DMS153 (cell line): ENCODE measurements at regions not wholly inside any gene's neighbourhood (a gene's known extent, or its start where the extent isn't known, plus 50 kb on each side); places are given as distances from the start of the nearest gene placed in this dataset.
"Not testable (repeated sequence)": the region's sequence is repeated elsewhere in the genome, so short reads cannot be mapped to it uniquely, and the experiment has no call there.

Experiments used
- DNase-seq: peaks from one replicate; lab custom pipeline; 2025; lab: John Stamatoyannopoulos, UW

GRCh38 chr10:21292763-21293517 lies 232.5 kb downstream of the SKIDA1 start:
- DNase-seq = no peak

- no peak for DNase-seq
These were observed 234.9 kb downstream of the SKIDA1 start for GRCh38 chr10:21290499-21291160.

DNA sequence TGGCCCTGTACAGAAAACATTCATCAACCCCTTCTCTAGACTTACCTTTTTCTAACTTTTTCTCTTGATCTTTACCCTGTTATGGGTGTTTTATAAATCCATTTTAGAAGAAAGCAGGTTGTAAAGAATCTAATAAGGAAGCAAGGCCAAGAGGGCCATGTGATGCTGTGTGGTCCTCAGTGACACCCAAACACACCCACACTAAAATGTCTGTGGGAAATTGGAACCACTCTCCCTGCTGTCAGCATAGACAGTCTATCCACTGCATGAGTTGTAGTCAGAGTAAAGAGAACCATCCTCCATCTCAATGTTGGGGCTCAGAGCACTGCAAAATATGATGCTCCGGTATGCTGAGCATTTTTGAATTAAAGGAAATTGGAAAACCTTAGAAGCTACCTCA lies 235.5 kb downstream of the SKIDA1 start:
- no peak for DNase-seq

DNA sequence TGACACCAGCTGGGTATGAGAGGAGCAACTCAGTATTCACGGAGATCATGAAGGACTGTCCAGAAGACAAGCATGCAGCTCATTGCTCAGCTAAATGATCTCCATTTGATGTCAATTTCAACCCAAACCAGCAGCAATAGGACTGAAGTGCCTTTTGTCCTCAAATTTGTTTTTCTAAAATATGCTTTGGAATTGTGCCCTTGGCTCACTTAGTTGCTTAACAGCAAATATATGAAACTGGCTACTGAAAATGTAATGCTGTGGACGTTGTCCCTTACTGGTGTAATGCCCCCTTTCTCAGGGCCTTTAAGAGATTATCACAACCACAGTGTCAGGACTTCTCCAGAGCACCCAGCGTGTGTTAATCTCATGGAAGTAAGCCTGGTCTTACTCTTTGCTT lies 236.2 kb downstream of the SKIDA1 start:
- DNase-seq = no peak

DNA sequence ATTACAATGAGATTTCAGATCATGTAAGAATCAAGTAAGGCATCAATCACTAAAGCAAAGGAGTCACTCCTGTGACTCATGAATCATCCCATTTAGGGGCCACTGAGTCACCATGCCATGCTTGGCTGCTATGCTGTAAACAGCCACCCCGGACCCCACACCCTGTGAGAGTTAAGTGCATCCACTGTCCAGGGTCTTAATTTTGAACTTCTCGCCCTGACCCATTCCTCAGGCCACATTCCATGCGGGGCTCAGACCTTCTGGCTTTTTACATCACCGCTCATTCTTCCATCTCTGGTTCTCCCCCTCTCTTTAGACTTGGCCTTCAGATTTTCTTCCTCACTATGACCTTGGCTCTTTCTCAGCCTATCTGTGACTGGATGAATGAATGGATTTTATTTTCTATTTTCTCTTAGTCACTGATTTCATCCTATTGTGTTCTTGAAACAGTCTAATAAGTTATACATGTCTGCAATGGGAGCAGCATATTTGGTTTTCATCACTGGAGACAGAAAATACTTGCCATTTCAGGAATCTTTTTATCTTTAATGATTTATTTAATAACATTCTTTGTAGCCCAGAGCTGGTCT lies 239.6 kb downstream of the SKIDA1 start:
- DNase-seq = no peak

DNA sequence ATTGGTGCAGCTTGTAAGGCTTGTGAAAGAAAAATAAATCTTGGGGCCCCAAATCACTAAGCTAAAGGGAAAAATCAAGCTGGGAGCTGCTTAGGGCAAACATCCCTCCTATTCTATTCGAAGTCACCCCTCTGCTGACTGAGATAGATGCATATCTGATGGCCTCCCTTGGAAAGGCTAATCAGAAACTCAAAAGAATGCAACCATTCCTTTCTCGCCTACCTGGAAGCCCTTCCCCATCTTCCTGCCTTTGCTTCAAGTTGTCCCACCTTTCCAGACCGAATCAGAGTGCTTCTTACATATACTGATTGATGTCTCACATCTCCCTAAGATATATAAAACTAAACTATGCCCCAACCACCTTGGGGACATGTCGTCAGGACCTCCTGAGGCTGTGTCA lies 240.3 kb downstream of the SKIDA1 start:
- no peak for DNase-seq

DNA sequence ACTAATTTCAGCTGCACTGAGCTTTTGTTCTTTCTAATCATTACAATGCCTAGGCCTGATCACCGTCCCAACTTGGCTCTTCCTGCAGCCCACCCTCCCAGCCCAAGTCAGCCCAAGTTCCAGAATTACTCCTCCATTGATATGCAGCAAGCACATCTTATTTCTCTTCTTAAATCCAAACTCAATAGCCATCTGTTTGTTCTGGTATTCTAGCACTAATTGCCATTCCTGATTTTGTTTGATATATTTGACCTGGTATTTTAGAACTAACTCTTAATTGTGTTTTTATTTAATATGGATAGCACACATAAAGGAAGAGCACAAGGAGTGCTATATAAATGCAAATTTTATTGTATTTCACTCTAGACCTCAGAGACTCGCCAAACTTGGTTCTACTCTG lies 241.2 kb downstream of the SKIDA1 start:
- DNase-seq = no peak

DNA sequence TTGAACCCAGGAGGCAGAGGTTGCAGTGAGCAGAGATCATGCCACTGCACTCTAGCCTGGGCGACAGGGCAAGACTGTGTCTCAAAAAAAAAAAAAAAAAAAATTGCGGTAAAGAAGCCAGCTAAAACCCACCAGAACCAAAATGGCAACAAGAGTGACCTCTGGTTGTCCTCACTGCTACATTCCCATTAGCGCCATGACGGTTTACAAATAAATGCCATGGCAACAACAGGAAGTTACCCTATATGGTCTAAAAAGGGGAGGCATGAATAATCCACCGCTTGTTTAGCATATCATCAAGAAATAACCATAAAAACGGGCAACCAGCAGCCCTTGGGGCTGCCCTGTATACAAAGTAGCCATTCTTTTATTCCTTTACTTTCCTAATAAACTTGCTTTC lies 242.4 kb downstream of the SKIDA1 start:
- DNase-seq = not testable (repeated sequence)

DNA sequence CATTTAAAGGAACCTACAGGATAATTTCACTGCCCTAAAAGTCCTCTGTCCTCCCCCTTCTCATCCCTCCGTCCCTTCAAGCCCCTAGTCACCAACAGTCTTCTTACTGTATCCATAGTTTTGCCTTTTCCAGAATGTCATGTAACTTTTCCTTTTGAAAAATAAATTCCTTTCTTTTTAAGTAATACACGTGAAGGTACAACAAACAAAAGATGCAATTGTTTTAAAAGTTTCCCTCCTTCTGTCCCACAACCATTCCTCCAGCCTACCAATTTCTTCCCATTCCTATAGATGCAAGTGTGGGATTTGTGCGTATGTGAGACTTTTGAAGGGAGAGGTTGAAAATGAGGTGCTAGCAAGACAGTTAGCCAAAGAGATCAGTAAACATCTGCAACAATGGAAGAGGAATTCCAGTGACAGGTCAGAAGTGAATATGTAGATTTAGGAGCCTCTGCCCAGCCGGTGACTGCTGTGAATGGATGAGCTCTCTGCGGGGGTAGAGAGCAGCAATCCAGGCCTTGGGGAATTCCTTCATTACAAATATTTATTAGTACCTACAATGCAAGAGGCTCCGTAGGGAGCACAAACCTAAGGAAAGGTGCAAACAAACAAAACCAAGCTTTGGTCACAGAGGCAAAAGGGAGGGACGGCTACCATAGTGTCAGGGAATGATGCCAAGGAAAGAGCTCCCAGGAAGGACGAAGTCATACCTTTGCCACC lies 243.6 kb downstream of the SKIDA1 start:
- no peak for DNase-seq

DNA sequence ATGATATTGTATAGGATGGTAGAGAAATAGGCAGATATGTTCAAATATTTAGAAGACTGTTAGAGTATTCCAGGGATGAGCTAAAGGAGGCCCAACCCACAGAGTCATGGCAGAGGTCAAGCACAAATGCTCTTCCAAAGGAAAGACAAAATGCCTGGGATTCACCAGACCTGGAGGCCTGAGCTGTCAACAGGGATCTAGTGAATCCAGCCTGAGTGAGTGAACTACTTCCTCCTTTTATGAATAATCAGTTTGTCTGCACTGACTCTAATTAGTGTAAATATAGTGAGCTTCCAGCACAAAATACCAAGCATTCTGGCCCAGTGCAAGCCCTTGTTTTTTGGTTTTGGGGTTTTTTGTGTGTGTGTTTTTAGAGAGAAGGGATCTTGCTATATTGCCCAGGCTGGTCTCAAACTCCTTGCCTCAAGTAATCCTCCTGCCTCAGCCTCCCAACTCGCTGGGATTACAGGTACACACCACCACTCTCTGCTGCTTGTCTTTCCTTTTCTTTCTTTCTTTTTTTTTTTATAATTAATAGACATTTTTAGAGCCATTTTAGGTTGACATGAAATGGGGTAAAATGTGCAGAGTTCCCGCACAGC lies 244.4 kb downstream of the SKIDA1 start:
- no peak for DNase-seq

GRCh38 chr10:21280037-21280436 lies 245.4 kb downstream of the SKIDA1 start:
- no peak for DNase-seq

- DNase-seq = no peak
These were observed 246.3 kb downstream of the SKIDA1 start for GRCh38 chr10:21279217-21279575.

DNA sequence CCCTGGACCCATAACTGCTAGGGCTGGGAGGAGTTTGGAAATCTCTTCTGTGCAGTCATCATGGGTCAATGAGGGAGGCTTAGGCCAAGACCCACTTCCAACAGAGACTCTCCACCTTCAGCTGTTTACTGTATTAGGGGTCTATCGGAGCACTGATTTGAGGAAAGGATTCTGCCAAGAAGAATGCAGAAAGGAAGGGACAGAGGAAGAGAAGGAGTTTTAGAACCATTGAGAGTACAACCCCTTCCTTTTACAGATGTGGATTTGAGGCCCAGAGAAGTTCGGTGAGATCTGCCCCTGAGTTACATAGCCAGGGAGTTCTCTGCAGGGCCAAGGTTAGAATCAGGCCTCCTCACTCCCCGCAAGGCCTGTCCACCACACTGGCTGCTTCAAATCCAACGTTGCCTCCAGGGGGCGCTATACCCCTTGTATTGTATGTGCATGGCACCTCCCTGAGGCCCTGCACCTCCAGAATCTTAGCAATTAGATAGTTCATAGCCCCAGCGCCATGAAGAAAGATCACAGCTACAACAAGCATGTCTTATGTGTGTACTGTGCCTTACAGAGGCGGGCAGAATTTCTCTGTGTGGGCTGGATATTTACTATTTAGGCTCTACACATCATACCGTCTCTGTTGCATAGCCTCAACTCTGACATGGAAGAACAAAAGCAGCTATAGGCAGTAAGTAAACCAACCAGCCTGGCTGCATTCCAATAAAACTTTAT lies 246.8 kb downstream of the SKIDA1 start:
- DNase-seq = no peak

DNA sequence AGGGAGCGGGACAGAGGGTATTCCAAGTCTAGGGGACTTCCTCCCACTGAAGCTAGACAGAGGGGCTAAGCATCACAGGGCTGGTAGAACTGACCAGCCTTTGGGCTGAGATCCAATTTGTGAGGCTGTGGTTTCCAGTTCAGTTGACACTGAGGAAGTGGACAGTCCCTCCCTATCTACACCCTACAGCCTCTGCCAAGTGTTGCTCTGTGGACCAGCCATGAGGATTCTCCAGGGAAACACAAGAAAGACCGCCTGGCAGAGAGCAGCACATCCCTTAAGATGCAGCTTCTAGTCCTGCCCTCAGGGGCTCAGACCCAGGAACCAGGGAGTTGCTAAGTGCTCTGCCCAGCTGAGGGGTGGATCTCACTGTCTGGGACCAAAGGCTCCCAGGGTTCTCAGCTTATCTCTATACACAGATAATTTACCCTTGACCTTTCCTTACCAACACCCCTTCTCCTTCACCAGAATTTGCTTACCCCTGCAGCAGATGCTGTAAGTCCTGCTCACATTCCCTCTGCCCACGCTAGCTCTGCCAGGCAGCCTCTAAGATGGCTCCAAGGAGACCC lies 252.0 kb downstream of the SKIDA1 start:
- DNase-seq = no peak

DNA sequence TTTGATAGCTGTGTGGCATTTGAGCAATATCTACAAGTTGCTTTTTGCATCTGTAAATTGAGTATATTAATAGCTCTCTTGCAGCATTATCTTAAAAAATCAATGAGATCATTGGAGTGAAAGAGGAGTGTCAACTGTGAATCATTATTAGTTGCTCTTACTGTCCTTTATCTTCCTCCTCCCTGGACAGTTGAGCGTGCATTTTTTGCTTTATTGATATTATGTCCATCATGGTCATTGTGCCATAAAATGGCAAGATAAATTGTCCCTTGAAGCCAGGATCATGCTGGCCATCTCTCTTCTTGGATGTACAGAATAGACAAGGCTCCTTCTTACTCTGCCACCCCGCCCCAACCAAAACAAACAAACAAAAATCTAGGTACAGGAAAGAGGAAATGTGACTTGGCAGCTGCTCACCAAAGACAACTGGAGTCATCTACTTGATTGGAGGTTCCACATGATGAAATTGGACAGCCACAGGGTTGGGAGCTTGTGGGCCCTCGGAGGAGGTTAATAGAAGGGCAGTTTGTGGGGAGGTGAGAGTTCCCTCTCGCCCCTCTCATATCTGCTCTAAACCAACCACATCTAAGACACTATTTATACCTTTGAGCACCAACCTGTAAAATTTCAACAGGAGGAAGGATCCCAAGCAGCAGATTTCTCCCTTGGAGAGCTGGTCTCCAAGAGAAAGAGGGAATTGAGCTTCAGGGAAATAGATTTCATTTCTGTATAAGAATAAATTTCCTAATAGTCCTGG lies 252.7 kb downstream of the SKIDA1 start:
- DNase-seq = no peak

DNA sequence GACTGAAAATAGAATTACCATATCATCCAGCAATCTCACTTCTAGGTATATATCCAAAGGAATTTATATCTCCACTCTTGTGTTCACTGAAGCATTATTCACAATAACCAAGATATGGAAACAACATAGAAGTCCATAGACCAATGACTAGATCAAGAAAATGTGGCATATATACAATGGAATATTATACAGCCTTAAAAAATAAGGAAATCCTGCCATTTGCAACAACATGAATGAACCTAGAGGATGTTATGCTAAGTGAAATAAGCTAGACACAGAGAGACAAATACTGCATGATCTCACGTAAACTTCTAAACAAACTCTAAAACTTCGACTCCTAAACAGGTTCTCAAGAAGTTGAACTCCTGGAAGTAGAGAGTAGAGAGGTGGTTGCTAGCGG lies 254.5 kb downstream of the SKIDA1 start:
- no peak for DNase-seq

GRCh38 chr10:21269289-21269688 lies 256.2 kb downstream of the SKIDA1 start:
- no peak for DNase-seq

DNA sequence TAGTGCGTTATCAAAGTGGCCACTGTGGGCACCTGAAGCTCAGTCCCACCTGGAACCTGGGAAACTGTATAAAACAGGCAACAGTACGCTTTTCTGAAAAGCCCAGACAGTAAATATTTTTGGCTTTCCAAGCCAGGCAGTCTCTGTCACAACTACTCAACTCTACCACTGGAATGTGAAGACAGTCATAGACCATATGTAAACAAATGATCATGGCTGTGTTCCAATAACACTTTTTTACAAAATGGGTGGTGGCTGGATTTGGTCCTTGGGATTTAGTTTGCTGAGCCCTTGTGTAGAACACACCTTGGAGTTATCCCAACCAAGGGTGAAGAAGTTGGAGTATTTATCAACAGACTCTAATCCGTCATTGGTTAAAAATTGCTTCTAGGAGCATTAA lies 259.9 kb downstream of the SKIDA1 start:
- no peak for DNase-seq

GRCh38 chr10:21264271-21264670 lies 261.2 kb downstream of the SKIDA1 start:
- no peak for DNase-seq

DNA sequence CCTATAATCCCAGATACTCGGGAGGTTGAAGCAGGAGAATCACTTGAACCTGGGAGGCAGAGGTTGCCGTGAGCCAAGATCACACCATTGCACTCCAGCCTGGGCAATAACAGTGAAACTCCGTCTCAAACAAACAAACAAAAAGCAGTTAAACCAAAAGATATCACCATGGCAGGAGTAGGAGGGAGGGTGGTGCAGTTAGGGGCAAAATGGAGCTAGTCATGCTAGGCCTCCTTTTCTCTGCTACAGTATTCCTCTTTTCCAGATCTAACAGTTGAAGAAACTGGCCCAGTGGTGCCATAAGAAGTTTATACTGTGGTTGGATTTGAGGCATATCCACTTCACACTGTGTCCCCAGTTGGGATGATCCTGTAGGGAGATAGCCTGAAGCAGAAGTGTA lies 261.6 kb downstream of the SKIDA1 start:
- no peak for DNase-seq
